SH-SY5Y (cell line): ENCODE measurements at regions not wholly inside any gene's neighbourhood (a gene's known extent, or its start where the extent isn't known, plus 50 kb on each side); places are given as distances from the start of the nearest gene placed in this dataset.

Source experiments
- GATA2 ChIP-seq: IDR thresholded peaks from 2 replicates; pipeline ENCODE4 v1.6.1; 2011; ENCODE audit warnings: mild to moderate bottlenecking, low read depth, low read length
- GATA3 ChIP-seq: IDR thresholded peaks from 2 replicates; pipeline ENCODE4 v1.6.1; 2011; ENCODE audit warnings: low read depth, mild to moderate bottlenecking, low read length, moderate library complexity

DNA sequence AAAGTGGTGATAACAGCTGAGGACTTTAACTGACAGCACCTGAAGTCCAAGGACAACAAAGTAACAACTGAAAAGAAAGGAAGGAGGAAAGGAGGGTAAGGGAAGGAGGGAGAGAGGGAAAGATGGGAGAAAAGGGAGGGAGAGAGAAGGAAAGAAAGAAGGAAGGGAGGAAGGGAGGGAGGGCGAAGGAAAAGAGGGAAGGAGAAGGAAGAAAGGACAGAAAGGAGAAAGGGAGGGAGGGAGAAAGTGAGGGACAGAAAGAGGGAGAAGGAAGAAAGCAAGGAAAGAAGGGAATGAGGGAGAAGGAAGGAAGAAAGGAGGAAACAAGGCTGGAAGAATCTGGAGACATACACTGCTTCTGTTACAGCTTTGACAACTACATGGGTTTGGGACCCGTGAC is 494.4 kb downstream of the FUT8 start:
- TF ChIP-seq GATA3 (no peak), GATA2 (no peak)
